HFFc6 (cell line): ENCODE measurements at regions not wholly inside any gene's neighbourhood (a gene's known extent, or its start where the extent isn't known, plus 50 kb on each side); places are given as distances from the start of the nearest gene placed in this dataset.

ENCODE experiments used
- DNase-seq: peaks from one replicate; pipeline ENCODE4 v3.0.0-alpha.2; 2018
- H3K27ac Mint-ChIP-seq: 2 replicates; pipeline ENCODE4 v1.8.0; 2020; ENCODE audit warnings: mild to moderate bottlenecking, mixed read lengths
- H3K27me3 Mint-ChIP-seq: 2 replicates; pipeline ENCODE4 v1.8.0; 2021; ENCODE audit warnings: mild to moderate bottlenecking, moderate library complexity, mixed read lengths; ENCODE audit not compliant: insufficient read depth
- H3K36me3 Mint-ChIP-seq: 2 replicates; pipeline ENCODE4 v1.8.0; 2021; ENCODE audit warnings: low read depth, mixed read lengths
- H3K4me1 Mint-ChIP-seq: 2 replicates; pipeline ENCODE4 v1.8.0; 2020; ENCODE audit warnings: low read depth, mixed read lengths
- H3K4me3 Mint-ChIP-seq: 2 replicates; pipeline ENCODE4 v1.8.0; 2020; ENCODE audit warnings: mild to moderate bottlenecking, moderate library complexity, mixed read lengths
- H3K9me3 Mint-ChIP-seq: 2 replicates; pipeline ENCODE4 v1.8.0; 2020; ENCODE audit warnings: mild to moderate bottlenecking, mixed read lengths
- TF ChIP-seq, protein P1 (sequence below): fragments of 200-600 bp; sonication (generic); IDR thresholded peaks from 2 replicates; pipeline ENCODE4 v1.5.0; 2021; ENCODE audit warnings: antibody characterized with exemption, mild to moderate bottlenecking

DNA sequence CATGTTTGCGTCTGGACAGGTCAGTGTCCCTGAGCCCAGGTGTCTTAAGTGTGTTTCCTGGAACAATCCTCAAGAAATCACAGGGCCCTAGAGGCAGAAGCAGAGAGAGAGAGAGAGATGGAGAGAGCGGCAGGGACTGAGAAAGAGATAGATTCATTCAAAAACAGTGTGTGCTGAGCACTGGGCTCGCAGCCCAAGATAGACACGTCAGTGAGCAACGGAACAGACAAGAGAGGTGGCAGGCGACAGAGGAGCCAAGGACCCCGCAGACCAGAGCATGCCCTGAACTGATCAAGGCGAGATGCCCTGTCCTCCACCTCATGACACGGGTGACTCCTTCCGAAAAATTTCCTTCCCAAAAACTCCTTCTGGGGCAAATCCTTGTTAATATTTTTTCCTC is 362.0 kb upstream of the SULF2 start:
- H3K27ac Mint-ChIP-seq: no peak overlapping the region
- peaks cover 7% of the 10 kb centered on the region for H3K27me3 Mint-ChIP-seq
- H3K9me3 Mint-ChIP-seq: peaks cover 59% of the 10 kb centered on the region
- TF ChIP-seq, protein P1, sequence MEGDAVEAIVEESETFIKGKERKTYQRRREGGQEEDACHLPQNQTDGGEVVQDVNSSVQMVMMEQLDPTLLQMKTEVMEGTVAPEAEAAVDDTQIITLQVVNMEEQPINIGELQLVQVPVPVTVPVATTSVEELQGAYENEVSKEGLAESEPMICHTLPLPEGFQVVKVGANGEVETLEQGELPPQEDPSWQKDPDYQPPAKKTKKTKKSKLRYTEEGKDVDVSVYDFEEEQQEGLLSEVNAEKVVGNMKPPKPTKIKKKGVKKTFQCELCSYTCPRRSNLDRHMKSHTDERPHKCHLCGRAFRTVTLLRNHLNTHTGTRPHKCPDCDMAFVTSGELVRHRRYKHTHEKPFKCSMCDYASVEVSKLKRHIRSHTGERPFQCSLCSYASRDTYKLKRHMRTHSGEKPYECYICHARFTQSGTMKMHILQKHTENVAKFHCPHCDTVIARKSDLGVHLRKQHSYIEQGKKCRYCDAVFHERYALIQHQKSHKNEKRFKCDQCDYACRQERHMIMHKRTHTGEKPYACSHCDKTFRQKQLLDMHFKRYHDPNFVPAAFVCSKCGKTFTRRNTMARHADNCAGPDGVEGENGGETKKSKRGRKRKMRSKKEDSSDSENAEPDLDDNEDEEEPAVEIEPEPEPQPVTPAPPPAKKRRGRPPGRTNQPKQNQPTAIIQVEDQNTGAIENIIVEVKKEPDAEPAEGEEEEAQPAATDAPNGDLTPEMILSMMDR: no peak
- H3K4me3 Mint-ChIP-seq: no peak overlapping the region
- H3K36me3 Mint-ChIP-seq: no peaks in the 10 kb centered on the region; the same call in 1 of the 2 replicates
- DNase-seq: no peak
- no peaks in the 10 kb centered on the region for H3K4me1 Mint-ChIP-seq

DNA sequence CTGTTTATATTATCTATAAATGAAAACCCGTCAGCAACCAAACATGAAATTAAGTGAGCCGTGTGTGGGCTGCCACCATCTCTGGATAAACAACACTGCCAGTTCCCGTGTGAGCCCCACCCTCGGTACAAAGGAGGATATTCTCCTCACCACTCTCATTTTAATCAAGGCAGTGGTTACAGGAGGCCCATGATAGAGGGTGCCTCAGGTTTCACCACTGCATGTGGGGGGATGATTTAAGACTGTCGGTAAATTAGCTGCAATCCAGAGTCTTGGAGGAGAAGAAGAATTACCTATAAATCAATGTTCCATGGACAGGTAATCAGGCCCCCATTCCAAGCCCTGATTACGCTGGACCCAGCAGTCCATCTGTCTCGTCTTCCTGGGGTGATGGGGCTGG is 361.6 kb upstream of the SULF2 start:
- Mint-ChIP-seq H3K4me1 (no peaks in the 10 kb centered on the region), H3K4me3 (no peak overlapping the region), H3K27ac (no peak overlapping the region), H3K9me3 (peaks cover 62% of the 10 kb centered on the region), H3K36me3 (no peaks in the 10 kb centered on the region; the same call in 1 of the 2 replicates), H3K27me3 (peaks cover 7% of the 10 kb centered on the region)
- TF ChIP-seq, protein P1: no peak
- no peak for DNase-seq

DNA sequence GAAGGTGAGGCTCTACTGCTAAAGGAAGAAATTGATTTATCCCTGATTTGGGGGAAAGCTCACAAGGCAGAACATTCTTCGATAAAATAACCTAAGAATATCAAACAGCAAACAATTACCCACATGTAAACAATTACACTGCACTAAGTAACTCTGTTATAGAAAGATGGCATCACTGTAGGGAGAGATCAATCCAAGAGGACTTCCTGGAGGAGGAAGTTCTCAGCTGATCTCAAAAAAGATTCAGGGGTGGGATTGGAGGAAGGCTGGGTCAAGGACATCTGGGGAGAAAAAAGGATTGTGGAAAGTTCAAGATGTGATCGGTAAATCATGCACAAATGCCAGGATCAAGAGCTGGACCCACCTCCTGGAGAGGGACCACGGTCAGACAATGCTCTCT is 361.0 kb upstream of the SULF2 start:
- peaks cover 62% of the 10 kb centered on the region for H3K9me3 Mint-ChIP-seq
- TF ChIP-seq, protein P1: no peak
- no peak overlapping the region for H3K4me3 Mint-ChIP-seq
- no peaks in the 10 kb centered on the region for H3K4me1 Mint-ChIP-seq
- peaks cover 7% of the 10 kb centered on the region for H3K27me3 Mint-ChIP-seq
- DNase-seq: no peak
- H3K36me3 Mint-ChIP-seq: peaks cover 3% of the 10 kb centered on the region; the same call in 1 of the 2 replicates
- no peak overlapping the region for H3K27ac Mint-ChIP-seq

DNA sequence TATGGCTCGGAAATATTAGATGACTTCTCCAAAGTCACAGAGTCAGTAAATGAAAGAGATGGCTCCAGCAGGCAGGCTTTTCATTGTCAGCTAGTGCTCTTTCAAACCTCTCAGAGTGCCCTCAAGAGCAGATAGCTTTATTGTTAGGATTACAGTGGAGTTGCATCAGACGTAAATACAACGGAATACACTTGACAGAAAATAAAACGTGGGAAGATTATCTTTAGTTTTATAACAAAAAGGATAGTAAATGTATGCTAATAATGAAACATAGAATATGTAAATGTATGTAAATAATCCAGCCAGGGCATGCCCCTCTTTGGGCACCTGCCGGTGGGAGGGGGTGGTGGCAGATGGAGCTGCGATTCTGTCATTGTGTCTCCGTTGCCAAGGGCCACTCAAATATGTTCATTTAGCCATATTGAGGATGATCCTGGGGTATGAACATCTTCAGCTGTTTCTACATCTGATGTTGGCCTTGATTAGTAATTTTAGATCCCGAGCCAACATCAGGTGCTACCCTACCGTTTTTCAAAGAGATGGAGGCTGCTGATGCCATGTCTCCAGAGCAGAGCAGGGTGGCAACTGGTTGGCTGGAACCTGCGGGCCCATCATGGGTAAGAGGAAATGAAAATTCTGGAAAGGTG is 358.3 kb upstream of the SULF2 start:
- Mint-ChIP-seq H3K27me3 (peaks cover 7% of the 10 kb centered on the region), H3K4me3 (no peak overlapping the region)

DNA sequence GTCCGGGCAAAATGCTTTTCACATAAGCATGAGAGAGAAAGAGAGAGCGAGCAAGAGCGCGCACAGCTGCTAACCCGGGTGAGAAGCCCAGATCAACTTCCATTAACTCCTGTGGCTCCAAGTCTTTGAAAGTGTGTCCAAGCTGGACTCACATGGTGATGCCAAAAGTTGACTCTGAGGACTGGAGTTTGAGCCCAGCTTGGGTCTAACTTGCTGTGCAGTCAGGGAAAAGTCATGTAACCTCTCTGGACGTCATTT is 357.2 kb upstream of the SULF2 start:
- Mint-ChIP-seq H3K36me3 (0 out of 2 replicates have a peak, but pooled peaks cover 4% of the 10 kb centered on the region), H3K27me3 (peaks cover 5% of the 10 kb centered on the region), H3K4me1 (no peaks in the 10 kb centered on the region), H3K27ac (no peak overlapping the region), H3K9me3 (peaks cover 70% of the 10 kb centered on the region), H3K4me3 (no peak overlapping the region)
- DNase-seq: no peak
- TF ChIP-seq, protein P1: no peak

More for the DNA sequence above, 358.3 kb upstream of the SULF2 start:
- Mint-ChIP-seq H3K4me1 (no peaks in the 10 kb centered on the region), H3K27ac (no peak overlapping the region), H3K36me3 (0 out of 2 replicates have a peak, but pooled peaks cover 4% of the 10 kb centered on the region), H3K9me3 (peaks cover 65% of the 10 kb centered on the region)
- TF ChIP-seq, protein P1: no peak
- DNase-seq: no peak
